GM19467 (cell line): ENCODE measurements at regions not wholly inside any gene's neighbourhood (a gene's known extent, or its start where the extent isn't known, plus 50 kb on each side); places are given as distances from the start of the nearest gene placed in this dataset.
"Not testable (repeated sequence)": the region's sequence is repeated elsewhere in the genome, so short reads cannot be mapped to it uniquely, and the experiment has no call there.

Source experiments
- ATAC-seq: cut with Tn5 transposase; IDR thresholded peaks from one replicate; pipeline ENCODE4 v1.9.1; 2021; ENCODE audit warnings: mild to moderate bottlenecking, moderate library complexity; ENCODE audit not compliant: unreplicated experiment

DNA sequence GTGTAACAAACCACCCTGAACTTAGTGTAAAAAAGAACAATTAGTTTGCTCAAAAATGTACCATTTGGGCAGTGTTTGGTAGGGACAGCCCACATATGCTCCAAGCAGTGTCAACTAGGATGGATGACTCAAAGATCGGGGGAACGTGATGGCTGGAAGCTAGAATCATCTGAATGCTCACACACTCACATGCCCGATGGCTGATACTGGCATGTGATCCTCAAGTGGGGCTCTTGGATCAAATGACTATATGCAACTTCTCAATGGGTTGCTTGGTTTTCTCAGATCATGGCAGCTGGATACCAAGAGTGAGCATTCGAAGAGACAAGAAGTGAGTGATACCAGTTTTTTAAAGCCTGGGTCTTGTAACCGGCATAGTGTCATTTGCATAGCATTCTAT lies 335.9 kb upstream of the KCNMB2 start:
- no peak for ATAC-seq

DNA sequence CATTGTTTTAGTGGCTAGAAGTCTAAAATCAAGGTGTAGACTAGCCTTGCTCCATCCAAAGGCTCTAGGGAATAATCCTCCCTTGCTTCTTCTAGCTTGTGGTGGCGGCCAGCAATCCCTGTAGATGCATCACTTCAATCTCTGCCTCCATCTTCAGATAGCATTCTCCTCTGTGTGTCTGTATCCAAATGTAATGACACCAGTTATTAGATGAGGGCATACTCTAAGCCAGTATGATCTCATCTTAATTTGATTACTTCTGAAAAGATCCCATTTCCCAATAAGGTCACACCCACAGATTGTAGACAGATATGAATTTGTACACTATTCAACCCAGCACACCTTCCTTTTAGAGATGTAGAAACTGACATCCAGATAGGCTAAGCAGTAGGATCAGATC lies 334.5 kb upstream of the KCNMB2 start:
- no peak for ATAC-seq

DNA sequence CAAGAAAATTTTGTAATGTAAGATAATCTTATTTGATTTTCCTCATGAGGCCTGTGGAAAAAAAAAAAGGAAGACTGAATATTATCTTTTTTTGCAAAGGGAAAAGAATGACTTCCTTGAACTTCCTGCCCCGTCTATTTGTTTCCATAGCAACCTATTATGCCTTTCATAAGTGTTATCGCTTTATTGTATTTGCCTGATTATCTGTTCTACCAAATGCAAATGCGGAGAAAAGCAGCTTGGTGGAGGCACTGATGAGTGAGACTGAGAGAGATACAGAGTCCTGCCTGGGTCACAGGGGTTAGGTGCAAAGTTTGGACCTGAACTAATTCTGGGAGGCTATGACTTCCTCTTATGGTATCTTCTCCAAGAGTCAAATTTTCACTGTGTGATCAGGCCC lies 334.0 kb upstream of the KCNMB2 start:
- ATAC-seq: no peak

DNA sequence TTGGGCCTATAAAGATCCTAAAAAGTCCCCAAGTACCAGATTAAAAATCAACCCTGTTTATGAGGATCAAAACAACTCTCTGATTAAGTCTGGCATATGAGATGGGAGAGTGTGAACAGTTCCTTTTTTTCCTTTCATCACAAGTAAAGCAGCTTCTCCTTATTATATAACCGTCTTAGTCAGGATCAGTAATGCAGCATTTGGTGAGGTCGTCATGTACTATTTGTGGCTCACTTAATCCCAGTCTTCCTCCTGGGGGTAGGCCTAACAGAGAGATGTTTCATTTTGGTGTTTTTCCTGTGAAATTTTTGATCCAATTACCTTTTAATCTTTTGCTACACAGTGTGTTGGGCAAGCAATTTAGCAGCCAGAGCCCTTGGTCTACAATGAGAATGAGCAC lies 333.1 kb upstream of the KCNMB2 start:
- no peak for ATAC-seq

DNA sequence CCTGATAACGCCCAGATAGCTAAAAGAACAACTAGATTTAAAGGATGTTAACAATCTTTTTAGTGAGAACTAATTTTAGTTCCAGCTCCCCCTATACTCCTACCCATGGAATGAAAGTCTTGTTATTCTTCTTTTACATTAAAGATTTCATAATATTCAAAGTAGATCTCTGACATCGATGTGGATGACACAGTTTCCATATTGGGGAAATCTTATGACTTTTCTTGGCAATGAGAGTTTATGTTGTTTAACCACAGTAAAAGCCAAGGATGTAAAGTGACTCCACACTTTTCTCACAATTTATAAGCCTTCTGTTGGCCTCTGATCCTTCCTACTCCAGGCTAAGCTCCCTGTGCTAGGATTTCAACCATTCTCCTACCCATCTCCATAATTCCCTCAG lies 332.6 kb upstream of the KCNMB2 start:
- ATAC-seq: no peak

DNA sequence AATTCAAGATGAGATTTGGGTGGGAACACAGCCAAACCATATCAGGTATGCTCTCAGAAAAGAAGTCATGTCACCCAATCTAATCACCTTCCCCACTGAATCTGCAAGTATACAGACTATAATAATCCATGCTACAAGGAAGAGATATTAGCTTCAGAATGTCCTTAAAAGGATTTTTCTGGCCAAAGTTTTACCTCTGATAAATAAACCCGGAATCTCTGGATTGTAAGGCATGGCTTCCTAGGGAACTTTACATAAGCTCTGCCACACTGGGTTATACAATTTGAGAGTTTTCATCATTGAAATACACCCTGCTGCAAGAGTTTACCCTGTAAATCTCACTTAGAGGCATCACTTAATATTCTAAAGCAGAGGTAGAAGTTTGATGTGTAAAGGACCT lies 330.5 kb upstream of the KCNMB2 start:
- no peak for ATAC-seq

DNA sequence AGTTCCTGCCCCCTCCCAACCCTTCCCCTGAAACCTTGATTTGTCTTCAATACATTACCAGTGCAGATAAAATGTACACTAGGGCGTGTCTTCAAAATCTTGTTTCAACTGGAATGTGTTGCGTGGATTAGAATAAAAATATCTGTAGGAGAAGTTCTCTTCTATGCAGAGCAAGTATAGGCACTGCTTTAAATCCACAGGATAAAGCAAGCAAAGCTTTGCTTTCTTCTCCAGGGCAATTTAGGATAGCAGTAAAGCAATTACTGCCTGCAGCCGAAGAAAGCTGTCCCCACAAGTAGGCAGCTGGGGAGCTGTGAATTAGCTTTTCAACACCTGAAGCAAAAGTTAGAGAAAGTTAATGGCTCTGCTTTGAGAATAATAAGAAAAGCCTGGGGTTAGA lies 329.7 kb upstream of the KCNMB2 start:
- no peak for ATAC-seq

DNA sequence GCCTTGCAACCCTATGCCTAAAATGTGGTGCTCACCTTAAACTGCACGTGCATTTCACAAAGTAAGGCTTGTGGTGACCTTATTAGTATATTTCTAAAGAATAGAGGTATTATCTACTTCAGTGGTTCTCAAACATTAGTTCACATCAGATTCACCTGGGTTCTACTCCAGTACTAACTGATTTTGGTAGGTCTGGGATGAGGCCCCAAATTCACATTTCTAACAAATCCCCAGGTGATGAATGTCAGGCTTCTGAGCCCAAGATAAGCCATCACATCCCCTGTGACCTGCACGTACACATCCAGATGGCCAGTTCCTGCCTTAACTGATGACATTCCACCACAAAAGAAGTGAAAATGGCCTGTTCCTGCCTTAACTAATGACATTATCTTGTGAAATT lies 329.1 kb upstream of the KCNMB2 start:
- ATAC-seq: not testable (repeated sequence)

DNA sequence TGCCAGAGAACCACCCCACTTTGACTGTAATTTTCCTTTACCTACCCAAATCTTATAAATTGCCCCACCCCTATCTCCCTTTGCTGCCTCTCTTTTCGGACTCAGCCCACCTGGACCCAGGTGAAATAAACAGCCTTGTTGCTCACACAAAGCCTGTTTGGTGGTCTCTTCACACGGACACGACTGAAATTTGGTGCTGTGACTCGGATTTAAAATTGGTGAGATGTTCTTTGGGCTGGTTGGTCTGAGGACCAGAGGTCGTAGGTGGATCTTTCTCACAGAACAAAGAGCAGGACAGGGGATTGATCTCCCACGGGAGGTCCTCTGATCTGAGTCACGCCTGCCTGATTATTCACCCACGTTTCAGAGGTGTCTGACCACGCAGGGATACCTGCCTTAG lies 328.6 kb upstream of the KCNMB2 start:
- ATAC-seq: not testable (repeated sequence)

DNA sequence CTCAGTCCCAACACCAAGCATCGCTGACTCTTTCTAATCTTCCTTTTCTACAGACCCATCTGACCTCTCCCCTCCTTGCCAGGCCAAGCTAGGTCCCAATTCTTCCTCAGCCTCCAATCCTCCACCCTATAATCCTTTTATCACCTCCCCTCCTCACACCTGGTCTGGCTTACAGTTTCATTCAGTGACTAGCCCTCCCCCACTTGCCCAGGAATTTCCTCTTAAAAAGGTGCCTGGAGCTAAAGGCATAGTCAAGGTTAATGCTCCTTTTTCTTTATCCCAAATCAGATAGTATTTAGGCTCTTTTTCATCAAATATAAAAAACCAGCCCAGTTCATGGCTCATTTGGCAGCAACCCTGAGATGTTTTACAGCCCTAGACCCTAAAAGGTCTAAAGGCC lies 327.1 kb upstream of the KCNMB2 start:
- not testable (repeated sequence) for ATAC-seq

DNA sequence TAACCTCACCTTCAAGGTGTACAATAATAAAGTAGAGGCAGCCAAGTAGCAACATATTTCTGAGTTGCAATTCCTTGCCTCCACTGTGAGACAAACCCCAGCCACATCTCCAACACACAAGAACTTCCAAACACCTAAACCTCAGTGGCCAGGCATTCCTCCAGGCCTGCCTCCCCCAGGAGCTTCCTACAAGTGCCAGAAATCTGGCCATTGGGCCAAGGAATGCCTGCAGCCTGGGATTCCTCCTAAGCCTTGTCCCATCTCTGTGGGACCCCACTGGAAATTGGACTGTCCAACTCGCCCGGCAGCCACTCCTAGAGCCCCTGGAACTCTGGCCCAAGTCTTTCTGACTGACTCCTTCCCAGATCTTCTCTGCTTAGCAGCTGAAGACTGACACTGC lies 326.6 kb upstream of the KCNMB2 start:
- ATAC-seq: not testable (repeated sequence)

DNA sequence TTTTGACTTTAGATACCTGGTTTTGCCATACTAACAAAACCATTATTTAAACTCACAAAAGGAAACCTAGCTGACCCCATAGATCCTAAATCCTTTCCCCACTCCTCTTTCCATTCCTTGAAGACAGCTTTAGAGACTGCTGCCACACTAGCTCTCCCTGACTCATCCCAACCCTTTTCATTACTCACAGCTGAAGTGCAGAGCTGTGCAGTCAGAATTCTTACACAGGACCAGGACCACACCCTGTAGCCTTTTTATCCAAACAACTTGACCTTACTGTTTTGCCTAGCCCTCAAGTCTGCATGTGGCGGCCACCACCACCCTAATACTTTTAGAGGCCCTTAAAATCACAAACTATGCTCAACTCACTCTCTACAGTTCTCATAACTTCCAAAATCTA lies 325.1 kb upstream of the KCNMB2 start:
- not testable (repeated sequence) for ATAC-seq

DNA sequence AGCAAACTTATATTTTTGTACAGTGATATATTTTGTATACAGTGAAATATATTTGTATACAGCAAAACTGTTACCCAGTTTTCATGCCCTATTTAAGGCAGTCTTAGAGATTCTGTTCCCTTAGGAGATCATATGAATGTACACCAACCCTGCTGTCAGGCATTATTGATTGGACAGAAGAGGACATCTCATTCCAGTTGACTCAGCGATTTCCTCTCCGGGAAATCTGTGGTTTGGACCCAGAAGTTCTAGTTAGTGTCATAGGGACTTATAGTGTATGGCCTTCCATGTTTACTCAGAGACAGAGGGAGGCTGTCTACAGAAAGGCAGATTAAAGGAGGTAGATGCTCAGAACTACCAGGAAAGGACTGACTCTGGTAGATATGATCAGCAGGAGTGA lies 318.8 kb upstream of the KCNMB2 start:
- ATAC-seq: no peak

DNA sequence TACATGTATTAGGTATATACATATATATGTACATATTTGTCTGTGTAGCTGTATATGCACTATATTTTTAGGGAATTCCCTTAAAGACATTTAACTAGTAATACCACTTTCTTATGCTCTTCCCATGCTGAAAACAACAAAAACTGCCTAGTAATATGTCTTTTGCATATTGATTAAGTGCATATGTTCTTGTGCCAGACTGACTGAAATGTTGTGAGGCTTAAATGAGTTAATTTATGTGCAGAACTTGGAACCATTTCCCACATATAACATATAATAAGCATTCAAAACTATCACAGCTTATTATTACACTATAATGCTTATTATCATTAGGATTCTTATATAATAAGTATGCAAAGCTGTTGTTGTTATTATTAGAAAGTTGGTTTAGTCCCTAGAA lies 318.0 kb upstream of the KCNMB2 start:
- ATAC-seq: no peak

DNA sequence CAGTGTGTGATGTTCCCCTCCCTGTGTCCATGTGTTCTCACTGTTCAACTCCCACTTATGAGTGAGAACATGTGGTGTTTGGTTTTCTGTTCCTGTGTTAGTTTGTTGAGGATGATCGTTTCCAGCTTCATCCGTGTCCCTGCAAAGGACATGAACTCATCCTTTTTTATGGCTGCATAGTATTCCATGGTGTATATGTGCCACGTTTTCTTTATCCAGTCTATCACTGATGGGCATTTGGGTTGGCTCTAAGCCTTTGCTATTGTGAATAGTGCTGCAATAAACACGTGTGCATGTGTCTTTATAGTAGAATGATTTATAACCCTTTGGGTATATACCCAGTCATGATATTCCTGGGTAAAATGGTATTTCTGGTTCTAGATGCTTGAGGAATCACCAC lies 316.6 kb upstream of the KCNMB2 start:
- not testable (repeated sequence) for ATAC-seq

DNA sequence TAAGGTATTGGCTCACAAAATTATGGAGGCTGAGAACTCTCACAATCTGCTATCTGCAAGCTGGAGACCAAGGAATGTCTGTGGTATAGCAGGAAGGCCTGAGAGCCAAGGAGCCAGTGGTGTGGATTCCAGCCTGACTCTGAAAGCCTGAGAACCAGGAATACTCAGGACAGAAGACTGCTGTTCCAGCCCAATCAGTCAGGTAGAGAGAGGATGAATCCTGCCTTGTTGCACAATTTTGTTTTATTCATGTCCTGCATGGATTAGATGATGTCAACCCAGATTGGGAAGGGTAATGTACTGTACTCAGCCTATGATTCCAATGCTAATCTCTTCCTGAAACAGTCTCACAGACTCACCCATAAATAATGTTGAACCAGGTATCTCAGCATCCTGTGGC lies 312.4 kb upstream of the KCNMB2 start:
- ATAC-seq: no peak

DNA sequence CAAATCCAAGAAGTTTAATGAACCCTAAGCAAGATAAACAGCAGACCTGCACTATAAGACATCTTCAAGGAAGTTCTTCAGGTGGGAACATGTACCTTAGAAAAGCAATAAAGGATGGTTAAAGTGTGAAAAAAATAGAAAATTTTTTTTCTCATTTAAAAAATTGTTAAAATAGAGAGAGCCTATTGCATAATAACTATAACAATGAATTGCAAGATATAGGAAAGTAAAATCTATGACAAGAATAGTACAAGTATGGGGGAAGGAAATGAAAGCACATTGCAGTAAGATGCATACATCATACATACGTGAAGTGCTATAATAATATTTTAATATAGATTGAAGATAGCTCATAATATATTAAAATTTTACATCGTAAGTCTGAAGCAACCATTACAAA lies 310.1 kb upstream of the KCNMB2 start:
- ATAC-seq: no peak

DNA sequence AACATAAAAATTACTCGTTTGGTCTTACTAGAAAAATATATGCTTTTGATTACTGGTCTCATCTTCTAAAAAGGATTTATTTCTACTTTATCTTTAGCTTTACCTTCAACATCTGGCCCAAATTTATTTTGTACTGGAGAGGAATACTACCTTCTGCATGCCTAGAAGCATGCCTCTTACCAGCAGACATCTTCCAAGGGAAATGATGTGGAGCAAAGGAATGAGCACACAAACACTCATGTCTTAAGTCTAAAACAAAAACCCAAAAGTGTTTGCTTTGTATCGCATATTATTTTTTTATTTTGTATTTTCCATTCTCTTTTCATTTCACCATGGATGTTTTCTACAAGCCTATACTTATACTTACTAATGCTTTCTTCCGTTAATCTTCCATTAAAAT lies 304.6 kb upstream of the KCNMB2 start:
- ATAC-seq: no peak

DNA sequence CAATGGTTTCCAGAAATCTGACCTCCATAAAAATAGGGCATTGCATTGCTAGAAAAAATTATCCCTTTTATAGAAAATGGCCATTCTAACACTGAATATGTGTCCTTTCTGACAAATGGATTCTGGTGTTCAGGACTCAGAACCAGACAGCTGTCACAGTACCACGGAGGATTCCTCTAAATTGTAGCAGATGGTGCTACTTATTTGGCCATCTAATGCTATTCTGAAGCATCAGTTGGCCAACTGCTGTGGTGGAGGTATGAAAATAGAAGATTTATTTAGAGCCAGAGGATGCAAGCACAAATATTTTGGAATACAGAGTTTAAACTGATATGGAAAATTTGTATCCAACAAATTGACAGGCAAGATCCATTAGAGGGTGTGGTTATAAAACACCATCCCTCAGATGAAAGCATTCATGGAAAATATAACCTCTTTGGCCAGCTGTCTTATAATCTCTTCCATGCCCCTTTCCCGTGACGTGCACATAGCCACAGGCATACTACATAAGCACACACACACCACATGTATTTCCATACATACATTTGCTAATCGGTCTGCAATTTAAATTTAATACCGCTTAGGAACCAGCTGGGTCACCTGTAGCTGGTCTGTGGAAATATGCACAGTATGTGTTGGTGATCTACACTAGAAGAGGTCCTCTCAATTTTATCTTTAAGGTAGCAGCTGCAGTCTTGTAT lies 302.7 kb upstream of the KCNMB2 start:
- ATAC-seq: no peak

DNA sequence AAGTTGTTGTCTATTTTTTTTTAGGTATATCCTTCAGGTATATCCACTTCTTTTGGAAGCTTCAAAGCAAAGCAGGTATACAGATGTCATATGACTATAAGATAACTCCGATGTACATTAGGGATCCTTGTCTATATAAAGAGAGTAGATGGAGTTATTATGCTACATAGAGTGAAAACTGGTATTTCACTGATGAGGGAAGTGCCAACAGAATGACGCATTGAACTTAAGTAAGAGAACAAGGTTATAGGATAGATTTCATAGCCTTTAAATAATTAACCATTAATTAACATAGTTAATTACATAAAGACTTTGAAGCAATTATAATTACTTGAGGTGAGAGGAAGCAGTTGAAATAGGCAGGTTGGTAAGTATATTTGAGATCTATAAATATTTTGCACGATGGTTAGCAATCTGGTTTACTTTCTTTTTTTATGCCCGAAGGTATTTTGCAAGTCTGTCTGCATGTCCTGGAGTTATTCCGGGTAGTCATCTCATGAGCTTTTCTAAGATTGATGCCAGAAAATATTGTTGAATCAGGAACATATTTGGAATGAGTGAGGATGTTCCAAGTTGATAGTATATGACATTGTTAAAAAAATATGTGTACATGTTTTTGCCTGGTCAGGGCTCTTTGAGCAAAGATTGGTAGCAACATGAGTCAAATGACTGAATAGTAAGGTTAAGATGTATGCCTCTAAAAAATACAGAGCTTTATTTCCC lies 299.5 kb upstream of the KCNMB2 start:
- no peak for ATAC-seq

DNA sequence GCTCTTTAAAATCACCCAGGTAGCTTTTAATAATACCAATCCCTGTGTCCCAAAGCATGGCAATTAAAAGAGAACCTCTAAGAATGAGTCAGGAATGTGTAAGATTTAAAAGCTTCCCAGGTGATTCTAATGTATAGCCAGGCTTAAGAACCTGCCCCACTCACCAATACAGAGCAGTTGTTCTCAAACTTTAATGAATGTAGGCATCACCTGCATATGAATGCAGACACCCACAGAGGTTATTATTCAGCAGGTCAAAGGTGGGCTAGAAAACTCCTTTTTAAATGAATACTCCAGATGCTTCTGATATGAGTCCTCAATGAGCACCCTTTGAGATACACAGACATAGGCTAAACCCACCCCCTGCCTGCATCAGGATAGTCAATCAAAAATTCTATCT lies 298.1 kb upstream of the KCNMB2 start:
- no peak for ATAC-seq
